ENCODE measurements at regions not wholly inside any gene's neighbourhood (a gene's known extent, or its start where the extent isn't known, plus 50 kb on each side); places are given as distances from the start of the nearest gene placed in this dataset.

DNA sequence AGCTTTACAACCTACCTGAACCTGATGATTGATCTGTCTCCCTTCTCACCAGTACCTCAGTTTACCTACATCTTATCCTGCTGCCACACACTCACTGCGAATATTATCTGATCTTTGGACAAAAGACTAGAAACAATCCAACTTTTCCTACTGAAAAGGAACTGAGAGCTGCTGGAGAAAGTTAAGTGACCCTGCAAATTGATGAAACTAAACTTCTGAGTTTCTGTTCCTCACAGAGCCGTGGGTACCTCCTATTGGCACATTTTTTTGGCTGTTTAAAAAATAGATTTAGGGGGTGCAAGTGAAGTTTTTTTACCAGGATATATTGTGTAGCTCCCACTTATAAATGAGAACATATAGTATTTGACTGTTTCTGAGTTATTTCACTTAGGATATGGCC, 66.0 kb upstream of the STARD3NL start:
- H3K14ac ChIP-seq (ENCODE audit: low read length in 2 of 2), result no peak overlapping the region
- H4K91ac ChIP-seq (ENCODE audit: low read length), result no peak overlapping the region
- no peak overlapping the region for H3K4me3 ChIP-seq (ENCODE audit: insufficient read depth in 1 of 2, low read depth in 1 of 2, low read length in 2 of 2)
- H3K9ac ChIP-seq (ENCODE audit: low read length), result no peak overlapping the region
- H3K27ac ChIP-seq (ENCODE audit: low read length, poor library complexity, severe bottlenecking), result no peak overlapping the region
- no peaks in the 10 kb centered on the region for H3K36me3 ChIP-seq (ENCODE audit: control insufficient read depth in 1 of 2, insufficient read depth in 2 of 2, low read depth in 1 of 2, low read length in 2 of 2)
- no peak overlapping the region for H4K8ac ChIP-seq (ENCODE audit: low read length)
- 60% methylated on average over 2 of the region's 2 CpGs for WGBS
- H3K4me1 ChIP-seq (ENCODE audit: control insufficient read depth, insufficient read depth, low read depth, low read length), result no peaks in the 10 kb centered on the region
- H3K79me1 ChIP-seq (replicated peaks; ENCODE audit: low read length, poor library complexity, severe bottlenecking), result no peaks in the 10 kb centered on the region
- H2AK5ac ChIP-seq (ENCODE audit: low read length, severe bottlenecking), result no peak overlapping the region
- peaks cover 0 to 11% of the 10 kb centered on the region in 2 experiments for H3K27me3 ChIP-seq (ENCODE audit: control insufficient read depth in 1 of 2, insufficient read depth in 1 of 2, low read length in 2 of 2)
- H2BK5ac ChIP-seq (ENCODE audit: low read depth, low read length, poor library complexity, severe bottlenecking), result no peak overlapping the region
- H2BK120ac ChIP-seq (ENCODE audit: low read depth, low read length), result no peak overlapping the region
- no peaks in the 10 kb centered on the region for H3K9me3 ChIP-seq (ENCODE audit: control insufficient read depth, low read length)
- H2BK15ac ChIP-seq (ENCODE audit: low read depth, poor library complexity, severe bottlenecking), result no peak overlapping the region
- H3K23ac ChIP-seq (ENCODE audit: low read length in 2 of 2), result no peak overlapping the region
- no peak overlapping the region for H2BK12ac ChIP-seq (ENCODE audit: low read length in 2 of 2)
- no peak overlapping the region for H3K4me2 ChIP-seq (ENCODE audit: low read length, poor library complexity, severe bottlenecking)
- H3K18ac ChIP-seq (ENCODE audit: low read depth in 1 of 2, low read length in 2 of 2), result no peak overlapping the region
- H3K4ac ChIP-seq (ENCODE audit: low read depth in 1 of 2, low read length in 2 of 2), result no peak overlapping the region
- DNase-seq, result no peak
- no peak overlapping the region for H2AFZ ChIP-seq (ENCODE audit: low read depth, low read length)

DNA sequence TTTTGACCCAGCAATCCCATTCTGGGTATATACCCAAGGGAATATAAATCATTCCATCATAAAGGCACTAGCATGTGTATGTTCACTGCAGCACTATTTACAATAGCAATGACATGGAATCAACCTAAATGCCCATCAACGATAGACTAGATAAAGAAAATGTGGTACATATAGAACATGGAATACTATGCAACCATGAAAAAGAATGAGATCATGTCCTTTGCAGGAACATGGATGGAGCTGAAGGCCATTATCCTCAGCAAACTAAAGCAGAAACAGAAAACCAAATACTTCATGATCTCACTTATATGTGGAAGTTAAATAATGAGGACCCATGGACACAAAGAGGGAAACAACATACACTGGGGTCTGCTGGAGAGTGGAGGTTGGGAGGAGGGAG, 58.0 kb upstream of the STARD3NL start:
- no peaks in the 10 kb centered on the region for H3K79me1 ChIP-seq (replicated peaks; ENCODE audit: low read length, poor library complexity, severe bottlenecking)
- no peak overlapping the region for H2AK5ac ChIP-seq (ENCODE audit: low read length, severe bottlenecking)
- H2BK5ac ChIP-seq (ENCODE audit: low read depth, low read length, poor library complexity, severe bottlenecking), result no peak overlapping the region
- H3K14ac ChIP-seq (ENCODE audit: low read length in 2 of 2), result no peak overlapping the region
- H2BK15ac ChIP-seq (ENCODE audit: low read depth, poor library complexity, severe bottlenecking), result no peak overlapping the region
- H3K36me3 ChIP-seq (ENCODE audit: control insufficient read depth in 1 of 2, insufficient read depth in 2 of 2, low read depth in 1 of 2, low read length in 2 of 2), result no peaks in the 10 kb centered on the region
- H2BK12ac ChIP-seq (ENCODE audit: low read length in 2 of 2), result no peak overlapping the region
- H3K4me2 ChIP-seq (ENCODE audit: low read length, poor library complexity, severe bottlenecking), result no peak overlapping the region
- H3K4ac ChIP-seq (ENCODE audit: low read depth in 1 of 2, low read length in 2 of 2), result no peak overlapping the region
- H3K18ac ChIP-seq (ENCODE audit: low read depth in 1 of 2, low read length in 2 of 2), result no peak overlapping the region
- DNase-seq, result no peak
- H3K27me3 ChIP-seq (ENCODE audit: control insufficient read depth in 1 of 2, insufficient read depth in 1 of 2, low read length in 2 of 2), result peaks cover 0 to 6% of the 10 kb centered on the region in 2 experiments
- H4K91ac ChIP-seq (ENCODE audit: low read length), result no peak overlapping the region
- no peak overlapping the region for H3K9ac ChIP-seq (ENCODE audit: low read length)
- no peak overlapping the region for H4K8ac ChIP-seq (ENCODE audit: low read length)
- H2BK120ac ChIP-seq (ENCODE audit: low read depth, low read length), result no peak overlapping the region
- WGBS, result 83% methylated on average over 1 of the region's 1 CpG
- H3K27ac ChIP-seq (ENCODE audit: low read length, poor library complexity, severe bottlenecking), result no peak overlapping the region
- no peak overlapping the region for H2AFZ ChIP-seq (ENCODE audit: low read depth, low read length)
- no peak overlapping the region for H3K23ac ChIP-seq (ENCODE audit: low read length in 2 of 2)
- no peaks in the 10 kb centered on the region for H3K4me1 ChIP-seq (ENCODE audit: control insufficient read depth, insufficient read depth, low read depth, low read length)
- no peaks in the 10 kb centered on the region for H3K9me3 ChIP-seq (ENCODE audit: control insufficient read depth, low read length)
- H3K4me3 ChIP-seq (ENCODE audit: insufficient read depth in 1 of 2, low read depth in 1 of 2, low read length in 2 of 2), result no peak overlapping the region

DNA sequence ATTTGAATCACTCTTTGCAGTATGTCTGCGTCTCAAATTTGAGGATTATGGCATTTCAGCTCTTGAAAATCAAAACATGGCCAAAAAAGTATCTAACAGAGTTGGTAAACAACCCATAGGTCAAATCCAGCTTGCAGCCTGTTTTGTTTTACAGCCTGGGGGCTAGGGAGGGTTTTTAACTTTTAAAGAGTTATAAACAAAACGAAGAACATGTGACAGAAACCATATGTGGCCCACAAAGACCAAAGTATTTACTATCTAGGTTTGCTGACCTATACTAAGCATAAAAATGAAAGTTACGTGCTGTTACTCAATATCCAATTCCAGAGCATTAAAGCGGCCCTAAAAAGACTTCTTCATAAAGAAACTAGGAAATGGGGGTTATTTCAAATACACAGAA, 55.5 kb upstream of the STARD3NL start:
- no peak overlapping the region for H3K4me3 ChIP-seq (ENCODE audit: insufficient read depth in 1 of 2, low read depth in 1 of 2, low read length in 2 of 2)
- no peak overlapping the region for H2BK12ac ChIP-seq (ENCODE audit: low read length in 2 of 2)
- no peak overlapping the region for H2AFZ ChIP-seq (ENCODE audit: low read depth, low read length)
- H3K27ac ChIP-seq (ENCODE audit: low read length, poor library complexity, severe bottlenecking), result no peak overlapping the region
- H3K36me3 ChIP-seq (ENCODE audit: control insufficient read depth in 1 of 2, insufficient read depth in 2 of 2, low read depth in 1 of 2, low read length in 2 of 2), result no peaks in the 10 kb centered on the region
- 56% methylated on average over 1 of the region's 4 CpGs for WGBS
- no peak overlapping the region for H2BK5ac ChIP-seq (ENCODE audit: low read depth, low read length, poor library complexity, severe bottlenecking)
- H3K4ac ChIP-seq (ENCODE audit: low read depth in 1 of 2, low read length in 2 of 2), result no peak overlapping the region
- no peaks in the 10 kb centered on the region for H3K4me1 ChIP-seq (ENCODE audit: control insufficient read depth, insufficient read depth, low read depth, low read length)
- no peak overlapping the region for H3K23ac ChIP-seq (ENCODE audit: low read length in 2 of 2)
- H3K79me1 ChIP-seq (replicated peaks; ENCODE audit: low read length, poor library complexity, severe bottlenecking), result no peaks in the 10 kb centered on the region
- no peak for DNase-seq
- H2AK5ac ChIP-seq (ENCODE audit: low read length, severe bottlenecking), result no peak overlapping the region
- no peak overlapping the region for H3K9ac ChIP-seq (ENCODE audit: low read length)
- no peak overlapping the region for H3K18ac ChIP-seq (ENCODE audit: low read depth in 1 of 2, low read length in 2 of 2)
- H3K9me3 ChIP-seq (ENCODE audit: control insufficient read depth, low read length), result no peaks in the 10 kb centered on the region
- no peak overlapping the region for H4K91ac ChIP-seq (ENCODE audit: low read length)
- H4K8ac ChIP-seq (ENCODE audit: low read length), result no peak overlapping the region
- no peaks in the 10 kb centered on the region for H3K27me3 ChIP-seq (ENCODE audit: control insufficient read depth in 1 of 2, insufficient read depth in 1 of 2, low read length in 2 of 2)
- H3K14ac ChIP-seq (ENCODE audit: low read length in 2 of 2), result no peak overlapping the region
- H2BK120ac ChIP-seq (ENCODE audit: low read depth, low read length), result no peak overlapping the region
- no peak overlapping the region for H2BK15ac ChIP-seq (ENCODE audit: low read depth, poor library complexity, severe bottlenecking)
- no peak overlapping the region for H3K4me2 ChIP-seq (ENCODE audit: low read length, poor library complexity, severe bottlenecking)

DNA sequence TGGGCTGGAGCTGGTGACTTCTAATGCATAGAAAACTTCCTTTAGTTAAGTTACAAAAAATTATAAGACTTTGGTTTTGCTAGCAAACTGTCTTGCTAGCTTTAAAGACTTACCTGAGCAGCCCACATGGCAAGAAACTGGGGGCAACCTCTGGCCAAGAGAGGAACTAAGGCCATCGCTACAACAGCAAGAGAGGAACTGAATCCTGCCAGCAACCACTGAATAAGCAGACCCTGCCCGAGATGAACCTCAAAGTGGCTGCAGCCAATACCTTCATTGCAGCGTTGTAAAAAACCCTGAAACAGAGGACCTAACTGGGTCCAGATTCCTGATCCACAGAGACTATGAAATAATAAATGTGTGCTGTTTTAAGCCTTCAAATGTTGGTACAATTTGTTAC, 54.6 kb upstream of the STARD3NL start:
- no peak overlapping the region for H3K23ac ChIP-seq (ENCODE audit: low read length in 2 of 2)
- no peak overlapping the region for H2AK5ac ChIP-seq (ENCODE audit: low read length, severe bottlenecking)
- H3K9me3 ChIP-seq (ENCODE audit: control insufficient read depth, low read length), result no peaks in the 10 kb centered on the region
- H3K18ac ChIP-seq (ENCODE audit: low read depth in 1 of 2, low read length in 2 of 2), result no peak overlapping the region
- no peak overlapping the region for H2BK5ac ChIP-seq (ENCODE audit: low read depth, low read length, poor library complexity, severe bottlenecking)
- no peak overlapping the region for H2BK120ac ChIP-seq (ENCODE audit: low read depth, low read length)
- H2BK15ac ChIP-seq (ENCODE audit: low read depth, poor library complexity, severe bottlenecking), result no peak overlapping the region
- no peaks in the 10 kb centered on the region for H3K36me3 ChIP-seq (ENCODE audit: control insufficient read depth in 1 of 2, insufficient read depth in 2 of 2, low read depth in 1 of 2, low read length in 2 of 2)
- WGBS, result 94% methylated on average over 3 of the region's 3 CpGs
- no peak overlapping the region for H2BK12ac ChIP-seq (ENCODE audit: low read length in 2 of 2)
- H2AFZ ChIP-seq (ENCODE audit: low read depth, low read length), result no peak overlapping the region
- H3K4me1 ChIP-seq (ENCODE audit: control insufficient read depth, insufficient read depth, low read depth, low read length), result no peaks in the 10 kb centered on the region
- no peak overlapping the region for H3K9ac ChIP-seq (ENCODE audit: low read length)
- no peak overlapping the region for H3K27ac ChIP-seq (ENCODE audit: low read length, poor library complexity, severe bottlenecking)
- H3K27me3 ChIP-seq (ENCODE audit: control insufficient read depth in 1 of 2, insufficient read depth in 1 of 2, low read length in 2 of 2), result no peaks in the 10 kb centered on the region
- H3K79me1 ChIP-seq (replicated peaks; ENCODE audit: low read length, poor library complexity, severe bottlenecking), result no peaks in the 10 kb centered on the region
- H3K14ac ChIP-seq (ENCODE audit: low read length in 2 of 2), result no peak overlapping the region
- H4K8ac ChIP-seq (ENCODE audit: low read length), result no peak overlapping the region
- DNase-seq, result no peak
- no peak overlapping the region for H3K4me3 ChIP-seq (ENCODE audit: insufficient read depth in 1 of 2, low read depth in 1 of 2, low read length in 2 of 2)
- H3K4ac ChIP-seq (ENCODE audit: low read depth in 1 of 2, low read length in 2 of 2), result no peak overlapping the region
- no peak overlapping the region for H3K4me2 ChIP-seq (ENCODE audit: low read length, poor library complexity, severe bottlenecking)
- H4K91ac ChIP-seq (ENCODE audit: low read length), result no peak overlapping the region

Data from mesenchymal stem cell (in vitro differentiated cells and primary cell).